B cell (primary cell): ENCODE measurements at regions not wholly inside any gene's neighbourhood (a gene's known extent, or its start where the extent isn't known, plus 50 kb on each side); places are given as distances from the start of the nearest gene placed in this dataset.

ENCODE experiments used
- CTCF ChIP-seq: fragments of 200-600 bp; IDR thresholded peaks from one replicate; pipeline ENCODE4 v1.8.0; 2022; ENCODE audit warnings: antibody characterized with exemption, mild to moderate bottlenecking
- EZH2 ChIP-seq: IDR thresholded peaks from 2 replicates; pipeline ENCODE4 v1.6.1; 2012; ENCODE audit warnings: borderline replicate concordance, low read depth, mild to moderate bottlenecking, moderate library complexity, low read length; ENCODE audit not compliant: insufficient read depth, poor library complexity, severe bottlenecking

- TF ChIP-seq CTCF (no peak), EZH2 (no peak)
Observed at GRCh38 chr1:118303534-118303933, 118.5 kb upstream of the SPAG17 start.
